Lung (tissue), 11 donors: ENCODE measurements at regions not wholly inside any gene's neighbourhood (a gene's known extent, or its start where the extent isn't known, plus 50 kb on each side); places are given as distances from the start of the nearest gene placed in this dataset.

ENCODE experiments used
- ATAC-seq: fragments of 200-7000 bp; cut with Tn5 transposase; one replicate; pipeline ENCODE4 v1.9.1; 2020; ENCODE audit warnings: moderate number of reproducible peaks; ENCODE audit not compliant: insufficient read depth, low FRiP score
- DNase-seq, 3 donors: peaks; one replicate each; pipeline ENCODE4 v3.0.0-alpha.2; 2013 to 2017
- H3K27ac ChIP-seq, 2 donors: one replicate each; pipeline ENCODE4 v1.5.1; 2013; ENCODE audit warnings: mild to moderate bottlenecking in 2 of 2, moderate library complexity in 2 of 2, control low read depth in 1 of 2, inconsistent platforms in 1 of 2, low read depth in 1 of 2, low read length in 1 of 2
- H3K27me3 ChIP-seq, 3 donors: one replicate each; pipeline ENCODE4 v1.5.1; 2013; ENCODE audit warnings: low read length in 2 of 3; ENCODE audit not compliant: control insufficient read depth in 3 of 3, insufficient read depth in 3 of 3
- H3K36me3 ChIP-seq, 4 donors: one replicate each; pipeline ENCODE4 v1.5.1; 2013; ENCODE audit warnings: low read length in 4 of 4, mild to moderate bottlenecking in 1 of 4, moderate library complexity in 1 of 4; ENCODE audit not compliant: control insufficient read depth in 4 of 4, insufficient read depth in 4 of 4
- H3K4me1 ChIP-seq, 5 donors: one replicate each; pipeline ENCODE4 v1.5.1; 2013; ENCODE audit warnings: low read length in 5 of 5, mild to moderate bottlenecking in 2 of 5, moderate library complexity in 1 of 5; ENCODE audit not compliant: control insufficient read depth in 5 of 5, insufficient read depth in 5 of 5
- H3K4me3 ChIP-seq: one replicate; pipeline ENCODE4 v1.5.1; 2013; ENCODE audit warnings: mild to moderate bottlenecking, control low read depth, moderate library complexity
- H3K9ac ChIP-seq, 2 donors: one replicate each; pipeline ENCODE4 v1.5.1; 2013; ENCODE audit warnings: low read length in 2 of 2, control low read depth in 1 of 2; ENCODE audit not compliant: insufficient read depth in 1 of 2
- H3K9me3 ChIP-seq, 4 donors: one replicate each; pipeline ENCODE4 v1.5.1; 2013; ENCODE audit warnings: low read length in 3 of 4, mild to moderate bottlenecking in 1 of 4, moderate library complexity in 1 of 4; ENCODE audit not compliant: control insufficient read depth in 4 of 4, insufficient read depth in 3 of 4
- WGBS, 2 donors: extraction: QIAGEN DNeasy Blood & Tissue Kit; methylation state at CpG; one replicate each; pipeline ENCODE4 v1.1.7; 2013; 5-methylcytosine and 5-hydroxymethylcytosine counted together
- TF ChIP-seq, protein P1 (sequence below): IDR thresholded peaks from 2 replicates; pipeline ENCODE4 v1.5.1; 2012; ENCODE audit warnings: mild to moderate bottlenecking; ENCODE audit errors: control extremely low read depth, extremely low read depth
- donor health status: control.
- donor health status: control.
- donor health status: Bipolar disorder and iron deficiency.
- donor health status: healthy.
- donor health status: DM: yes; HTN: yes; CAD: no.

DNA sequence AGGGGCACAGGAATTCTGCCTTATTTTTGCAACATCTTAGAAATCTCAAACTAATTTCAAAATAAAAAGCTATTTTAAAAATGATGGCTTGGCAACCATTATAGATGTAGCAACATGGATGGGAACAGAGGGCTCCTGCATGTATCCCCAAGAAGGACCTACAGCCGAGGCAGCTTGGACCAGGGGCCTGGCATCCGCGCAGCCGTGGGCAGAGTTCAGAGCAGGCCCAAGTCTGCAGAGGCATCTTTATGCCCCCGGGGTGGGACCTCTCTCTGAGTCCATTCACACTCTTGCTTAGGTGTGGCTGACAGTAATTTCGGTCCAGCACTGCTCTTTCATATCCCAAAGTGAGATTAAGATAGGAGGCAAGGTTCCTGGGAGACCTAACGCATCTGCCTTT, 425.8 kb upstream of the MYT1L start:
- Histone ChIP-seq H3K27ac (no peak overlapping the region), H3K9me3 (peaks cover 0 to 24% (median 2%) of the 10 kb centered on the region in 4 donors), H3K36me3 (no peaks in the 10 kb centered on the region), H3K27me3 (no peaks in the 10 kb centered on the region), H3K4me3 (no peak overlapping the region), H3K4me1 (no peaks in the 10 kb centered on the region), H3K9ac (no peak overlapping the region)
- ATAC-seq: no peak
- 88 to 89% methylated on average over 7 of the region's 7 CpGs for whole genome bisulfite sequencing, 2 donors
- TF ChIP-seq, protein P1, sequence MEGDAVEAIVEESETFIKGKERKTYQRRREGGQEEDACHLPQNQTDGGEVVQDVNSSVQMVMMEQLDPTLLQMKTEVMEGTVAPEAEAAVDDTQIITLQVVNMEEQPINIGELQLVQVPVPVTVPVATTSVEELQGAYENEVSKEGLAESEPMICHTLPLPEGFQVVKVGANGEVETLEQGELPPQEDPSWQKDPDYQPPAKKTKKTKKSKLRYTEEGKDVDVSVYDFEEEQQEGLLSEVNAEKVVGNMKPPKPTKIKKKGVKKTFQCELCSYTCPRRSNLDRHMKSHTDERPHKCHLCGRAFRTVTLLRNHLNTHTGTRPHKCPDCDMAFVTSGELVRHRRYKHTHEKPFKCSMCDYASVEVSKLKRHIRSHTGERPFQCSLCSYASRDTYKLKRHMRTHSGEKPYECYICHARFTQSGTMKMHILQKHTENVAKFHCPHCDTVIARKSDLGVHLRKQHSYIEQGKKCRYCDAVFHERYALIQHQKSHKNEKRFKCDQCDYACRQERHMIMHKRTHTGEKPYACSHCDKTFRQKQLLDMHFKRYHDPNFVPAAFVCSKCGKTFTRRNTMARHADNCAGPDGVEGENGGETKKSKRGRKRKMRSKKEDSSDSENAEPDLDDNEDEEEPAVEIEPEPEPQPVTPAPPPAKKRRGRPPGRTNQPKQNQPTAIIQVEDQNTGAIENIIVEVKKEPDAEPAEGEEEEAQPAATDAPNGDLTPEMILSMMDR: no peak
- no peak for DNase-seq

DNA sequence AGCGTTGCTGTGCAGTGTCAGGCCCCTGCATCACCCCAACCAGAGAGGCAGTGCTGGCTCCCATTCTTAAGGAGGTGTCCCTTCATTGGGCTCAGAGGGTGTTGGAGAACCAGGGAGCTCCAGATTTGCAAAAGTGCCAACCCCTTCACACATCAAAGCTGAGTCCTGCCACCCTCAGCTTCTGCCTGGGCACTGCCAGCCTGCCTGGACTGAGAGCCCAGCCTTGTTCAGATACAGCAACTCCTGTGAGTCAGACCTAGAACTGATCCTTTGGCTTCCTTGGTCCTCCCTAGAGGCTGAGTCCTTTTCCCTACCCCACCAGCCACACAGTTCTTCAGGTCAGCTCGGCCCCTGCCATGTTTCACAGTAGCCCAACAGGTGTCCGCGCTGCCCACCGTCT, 424.9 kb upstream of the MYT1L start:
- H3K27ac ChIP-seq: no peak overlapping the region
- no peaks in the 10 kb centered on the region for H3K36me3 ChIP-seq
- ATAC-seq: no peak
- DNase-seq: no peak
- no peak overlapping the region for H3K9ac ChIP-seq
- no peaks in the 10 kb centered on the region for H3K27me3 ChIP-seq
- TF ChIP-seq, protein P1: no peak
- H3K4me3 ChIP-seq: no peak overlapping the region
- H3K4me1 ChIP-seq: no peaks in the 10 kb centered on the region
- WGBS, 2 donors: 88 to 90% methylated on average over 5 of the region's 5 CpGs
- peaks cover 0 to 23% (median 2%) of the 10 kb centered on the region in 4 donors for H3K9me3 ChIP-seq

DNA sequence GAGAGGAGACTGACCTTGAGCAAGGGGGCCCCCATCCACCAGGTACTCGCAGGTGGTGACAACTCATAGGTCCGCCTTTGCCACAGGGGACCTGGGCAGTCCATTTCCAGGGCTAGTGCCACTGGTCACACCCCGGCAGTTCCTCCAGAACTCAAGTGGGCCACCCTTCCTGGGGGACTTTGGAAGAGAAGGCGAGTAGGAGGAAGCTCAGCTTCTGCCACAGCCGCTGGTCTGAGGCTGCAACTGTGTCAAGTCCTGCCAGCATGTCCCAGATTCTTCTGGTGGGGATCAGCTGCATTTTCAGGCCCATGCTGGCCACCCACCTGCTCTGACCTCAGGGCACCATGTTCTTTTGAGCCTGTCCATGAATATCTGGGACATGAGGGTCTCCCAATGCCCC, 423.9 kb upstream of the MYT1L start:
- H3K4me3 ChIP-seq: no peak overlapping the region
- peaks cover 0 to 17% (median 2%) of the 10 kb centered on the region in 4 donors for H3K9me3 ChIP-seq
- no peak overlapping the region for H3K27ac ChIP-seq
- TF ChIP-seq, protein P1: no peak
- ATAC-seq (no peak), DNase-seq (no peak)
- no peaks in the 10 kb centered on the region for H3K36me3 ChIP-seq
- H3K9ac ChIP-seq: no peak overlapping the region
- WGBS, 2 donors: 88 to 89% methylated on average over 5 of the region's 5 CpGs
- no peaks in the 10 kb centered on the region for H3K4me1 ChIP-seq
- no peaks in the 10 kb centered on the region for H3K27me3 ChIP-seq

DNA sequence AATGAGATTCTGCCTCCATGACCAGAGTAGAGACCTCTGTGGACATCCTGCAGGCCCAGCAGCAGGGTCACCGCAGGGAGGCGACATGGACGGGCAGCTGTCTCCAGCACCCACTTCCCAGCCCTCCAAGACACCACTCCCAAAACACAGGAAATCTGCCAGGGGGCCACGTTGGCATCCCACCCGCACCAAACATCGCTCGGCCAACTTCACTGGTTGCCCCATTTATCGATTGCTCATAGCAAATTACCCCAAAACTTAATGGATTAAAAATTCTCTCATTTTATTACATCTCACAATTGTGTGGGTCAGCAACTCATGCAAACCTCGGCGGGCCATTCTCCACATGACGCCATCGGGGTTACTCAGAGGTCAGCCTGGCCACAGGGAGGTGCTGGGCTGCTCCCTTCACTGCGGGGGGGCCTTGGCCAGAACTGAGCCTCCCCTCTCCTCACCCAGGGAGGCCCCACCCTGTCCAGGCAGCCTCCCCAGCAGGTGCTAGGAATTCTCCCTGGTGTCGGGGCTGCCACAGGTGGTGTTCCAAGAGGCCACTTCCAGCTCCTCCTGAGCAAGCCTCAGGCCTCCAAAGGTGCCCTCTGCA, 420.7 kb upstream of the MYT1L start:
- TF ChIP-seq, protein P1: no peak
- Histone ChIP-seq H3K9me3 (peaks cover 0 to 17% (median 2%) of the 10 kb centered on the region in 4 donors), H3K4me1 (no peaks in the 10 kb centered on the region), H3K9ac (no peak overlapping the region), H3K27ac (no peak overlapping the region), H3K27me3 (no peaks in the 10 kb centered on the region), H3K4me3 (no peak overlapping the region), H3K36me3 (no peaks in the 10 kb centered on the region)
- ATAC-seq (no peak), DNase-seq (no peak)
- WGBS, 2 donors: 93 to 95% methylated on average over 14 of the region's 14 CpGs
